ENCODE measurements at regions not wholly inside any gene's neighbourhood (a gene's known extent, or its start where the extent isn't known, plus 50 kb on each side); places are given as distances from the start of the nearest gene placed in this dataset.
"Not testable (repeated sequence)": the region's sequence is repeated elsewhere in the genome, so short reads cannot be mapped to it uniquely, and the experiment has no call there.

DNA sequence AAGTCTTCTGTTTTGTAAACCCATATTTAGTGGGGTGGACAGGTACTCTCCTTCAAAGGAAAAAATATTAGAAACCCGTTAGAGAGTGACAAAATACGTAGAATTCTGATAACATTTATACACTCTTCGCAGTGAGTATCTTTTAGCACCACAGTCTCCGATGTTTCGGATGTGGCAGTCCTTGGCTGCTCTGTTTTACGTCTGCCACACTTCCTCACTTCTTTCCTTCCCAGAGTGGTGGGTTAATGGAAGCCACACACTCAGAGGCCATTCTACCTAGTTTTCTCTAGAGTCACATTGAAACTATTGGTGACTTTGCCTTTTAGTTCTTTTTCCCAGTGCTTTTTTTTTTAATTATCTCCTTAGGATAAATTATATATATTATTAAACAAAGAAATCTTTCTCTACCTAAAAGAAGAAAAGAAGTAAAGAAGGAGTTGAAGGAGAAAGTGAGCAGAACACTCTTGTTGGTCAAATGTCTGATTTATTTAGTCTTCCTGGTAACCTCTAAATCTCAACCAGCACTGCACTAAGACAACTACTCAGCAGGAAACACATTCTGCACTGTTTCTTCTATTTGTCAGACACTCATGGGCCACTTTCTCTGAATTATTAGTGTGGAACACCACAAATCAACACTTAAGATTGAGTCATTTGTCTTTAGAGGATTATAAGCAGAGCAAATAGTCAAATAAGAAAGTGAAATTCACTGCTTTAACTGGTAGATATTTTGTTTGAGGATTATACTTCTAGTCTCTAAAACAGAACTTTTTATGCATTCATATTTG, 451.3 kb upstream of the TMEFF2 start:
- DNase-seq (ENCODE audit: low spot score): no peak
- intact Hi-C loops (cut with DNase I): no loop called here

DNA sequence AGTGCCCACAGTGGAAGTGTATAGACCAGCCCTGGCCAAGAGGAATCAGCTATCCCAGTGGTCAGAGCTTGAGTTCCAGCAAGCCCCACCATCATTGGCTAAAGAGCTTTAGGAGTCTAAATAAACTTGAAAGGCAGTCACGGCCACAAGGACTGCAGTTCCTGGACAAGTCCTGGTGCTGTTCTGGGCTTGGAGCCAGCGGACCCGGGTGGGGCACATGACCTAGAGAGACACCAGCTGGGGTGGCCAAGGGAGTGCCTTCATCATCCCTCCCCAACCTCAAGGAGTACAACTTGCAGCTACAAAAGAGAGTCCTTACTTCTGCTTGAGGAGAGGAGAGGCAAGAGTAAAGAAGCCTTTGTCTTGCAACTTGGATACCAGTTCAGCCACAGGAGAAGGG, 439.8 kb upstream of the TMEFF2 start:
- intact Hi-C loops (cut with DNase I): no loop called here
- peak; percentile 69 for DNase-seq (ENCODE audit: low spot score)

DNA sequence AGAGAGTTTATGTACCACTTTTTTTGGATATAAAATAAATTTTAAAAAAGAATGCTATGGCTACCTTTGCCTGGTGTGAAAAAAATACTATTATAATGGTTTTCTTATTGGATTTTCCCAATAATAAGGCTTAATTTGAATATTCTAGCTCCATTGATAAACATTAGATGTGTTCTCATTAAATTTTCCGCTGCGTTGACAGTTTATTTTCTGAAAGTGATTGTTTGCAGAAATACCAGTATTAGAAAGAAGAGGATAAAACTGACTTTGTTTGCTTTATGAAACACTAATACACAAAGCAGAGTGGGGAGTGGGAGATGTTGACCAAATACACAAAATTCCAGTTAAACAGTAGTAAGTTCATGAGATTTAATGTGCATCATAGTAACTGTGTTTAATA, 433.3 kb upstream of the TMEFF2 start:
- intact Hi-C loops (cut with DNase I): no loop called here
- DNase-seq (ENCODE audit: low spot score): no peak

DNA sequence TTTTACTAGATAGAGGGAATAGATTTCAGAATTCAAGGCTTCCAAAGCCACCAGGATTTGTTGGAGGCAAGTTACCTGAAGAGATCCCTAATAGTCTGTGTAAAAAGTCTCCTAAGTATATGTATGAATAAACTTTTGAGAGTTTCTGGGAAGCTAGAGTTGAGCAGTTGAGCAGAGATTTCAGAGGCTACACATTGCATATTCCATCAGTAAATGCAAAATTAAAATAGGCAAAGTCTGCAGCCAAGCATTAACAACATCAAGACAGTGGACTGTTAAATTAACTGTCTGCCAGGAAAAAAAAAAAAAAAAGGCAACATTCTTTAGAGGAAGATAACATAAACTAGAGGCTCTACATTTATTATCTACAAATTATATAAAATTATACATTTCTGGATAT, 420.4 kb upstream of the TMEFF2 start:
- intact Hi-C loops (cut with DNase I): no loop called here
- DNase-seq (ENCODE audit: low spot score): no peak

DNA sequence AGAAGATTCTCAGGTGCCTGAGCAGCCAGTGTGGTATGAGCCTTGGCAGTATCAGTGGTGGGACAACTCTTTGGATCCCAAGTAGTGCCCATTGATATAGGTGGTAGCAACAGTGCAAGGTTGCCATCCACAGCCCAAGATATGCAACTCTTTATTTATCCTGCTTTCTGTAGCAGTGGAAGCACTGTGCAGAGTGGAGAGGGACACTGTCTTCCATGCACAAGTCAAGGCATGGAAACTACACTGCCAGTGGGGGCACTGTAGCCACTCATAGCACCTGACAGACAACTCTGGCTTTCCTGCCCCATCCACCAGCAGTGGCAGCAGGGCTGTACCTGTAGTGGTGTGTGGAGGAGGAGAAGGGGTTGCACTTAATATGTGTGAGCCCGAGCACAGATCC, 409.6 kb upstream of the TMEFF2 start:
- DNase-seq (ENCODE audit: low spot score): no peak
- intact Hi-C loops (cut with DNase I): no loop called here

DNA sequence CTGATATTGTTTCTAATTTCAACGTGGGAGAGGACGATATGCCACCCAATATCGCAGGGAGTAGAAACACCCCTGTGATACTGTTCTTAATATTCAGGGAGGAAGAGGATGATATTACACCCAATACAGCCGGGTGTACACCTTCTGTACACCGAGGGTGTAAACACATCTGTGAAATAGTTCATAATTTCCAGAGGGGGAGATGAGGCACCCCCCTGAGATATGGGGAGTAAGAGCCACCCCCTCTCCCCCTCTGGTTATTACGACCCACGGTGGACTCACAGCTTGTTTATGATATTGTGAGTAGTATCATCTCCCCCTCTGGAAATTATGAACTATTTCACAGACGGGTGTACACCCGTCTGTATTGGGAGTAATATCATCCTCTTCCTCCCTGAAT, 403.9 kb upstream of the TMEFF2 start:
- DNase-seq (ENCODE audit: low spot score); intact Hi-C loops (cut with DNase I): not testable (repeated sequence)

DNA sequence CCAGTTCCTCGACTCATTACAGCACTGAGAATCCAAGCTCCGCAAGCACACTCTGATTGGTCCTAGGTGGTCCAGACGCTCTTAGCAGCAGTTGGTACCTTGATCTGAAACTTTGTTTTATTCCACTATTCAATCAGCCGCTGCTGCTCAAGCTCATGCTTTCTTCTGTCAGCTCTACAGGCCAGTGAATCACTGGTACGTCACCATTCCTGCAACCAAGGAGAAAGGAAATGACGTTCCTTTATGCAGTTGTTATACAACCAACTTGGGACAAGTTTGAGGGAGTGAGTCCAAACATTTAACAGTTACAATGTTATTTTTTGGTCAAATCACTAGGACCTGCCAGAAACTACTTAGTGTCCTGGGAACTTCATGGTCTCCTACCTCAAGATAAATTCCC, 398.8 kb upstream of the TMEFF2 start:
- intact Hi-C loops (cut with DNase I): no loop called here
- DNase-seq (ENCODE audit: low spot score): no peak

DNA sequence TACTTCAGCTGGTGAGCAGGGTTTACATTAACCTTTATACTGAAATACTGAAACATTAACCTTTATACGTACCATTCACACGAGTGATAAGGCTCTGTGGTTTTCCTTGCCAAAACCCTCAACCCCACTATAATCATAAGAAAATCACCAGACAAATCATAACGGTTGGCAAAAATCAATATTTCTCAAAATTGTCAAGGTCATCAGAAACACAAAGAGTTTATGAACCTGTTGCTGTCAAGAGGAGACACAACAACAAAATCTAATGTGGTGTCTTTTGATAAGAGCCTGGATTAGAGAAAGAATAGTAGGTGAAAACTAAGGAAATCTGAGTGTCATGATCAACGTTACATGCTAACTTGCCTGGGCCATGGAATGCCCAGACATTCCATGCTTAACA, 396.9 kb upstream of the TMEFF2 start:
- intact Hi-C loops (cut with DNase I): no loop called here
- no peak for DNase-seq (ENCODE audit: low spot score)

DNA sequence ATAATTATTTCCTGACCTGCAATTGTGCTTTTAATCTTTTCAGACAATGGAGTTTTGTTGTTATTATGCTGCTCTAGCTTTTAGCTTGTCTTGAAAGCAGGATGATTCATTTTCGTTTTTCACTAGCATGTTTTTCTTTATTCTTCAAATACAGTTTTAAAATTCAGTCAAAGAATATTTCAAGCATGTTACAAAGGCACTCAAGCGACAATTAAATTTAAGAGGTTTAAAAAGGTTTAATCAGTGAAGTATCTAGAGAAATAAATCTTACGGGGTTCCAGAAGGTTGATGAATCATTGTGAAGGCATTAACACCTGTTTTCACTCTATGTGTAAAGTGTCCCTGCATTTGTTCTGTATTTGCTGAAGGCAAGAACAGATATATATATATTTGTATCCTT, 390.7 kb upstream of the TMEFF2 start:
- DNase-seq (ENCODE audit: low spot score): no peak
- intact Hi-C loops (cut with DNase I): no loop called here

DNA sequence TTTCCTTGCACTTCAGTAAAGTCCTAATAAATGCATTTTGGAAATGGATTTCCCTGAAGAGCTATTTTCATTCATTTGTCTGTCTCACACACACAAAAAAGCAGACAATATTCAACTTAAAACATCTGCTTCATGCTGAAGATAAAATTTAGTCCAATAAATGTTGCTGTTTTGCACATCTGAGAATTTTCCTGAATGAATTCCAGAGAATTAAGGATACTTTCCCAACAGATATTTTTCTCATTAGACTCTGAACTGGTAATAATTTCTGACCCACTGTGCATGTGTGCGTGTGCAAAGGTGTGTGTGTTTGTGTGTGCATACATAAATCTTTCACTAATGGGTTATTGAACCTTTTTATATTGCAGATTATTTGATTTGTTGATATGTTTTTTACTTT, 390.2 kb upstream of the TMEFF2 start:
- DNase-seq (ENCODE audit: low spot score): no peak
- intact Hi-C loops (cut with DNase I): no loop called here

DNA sequence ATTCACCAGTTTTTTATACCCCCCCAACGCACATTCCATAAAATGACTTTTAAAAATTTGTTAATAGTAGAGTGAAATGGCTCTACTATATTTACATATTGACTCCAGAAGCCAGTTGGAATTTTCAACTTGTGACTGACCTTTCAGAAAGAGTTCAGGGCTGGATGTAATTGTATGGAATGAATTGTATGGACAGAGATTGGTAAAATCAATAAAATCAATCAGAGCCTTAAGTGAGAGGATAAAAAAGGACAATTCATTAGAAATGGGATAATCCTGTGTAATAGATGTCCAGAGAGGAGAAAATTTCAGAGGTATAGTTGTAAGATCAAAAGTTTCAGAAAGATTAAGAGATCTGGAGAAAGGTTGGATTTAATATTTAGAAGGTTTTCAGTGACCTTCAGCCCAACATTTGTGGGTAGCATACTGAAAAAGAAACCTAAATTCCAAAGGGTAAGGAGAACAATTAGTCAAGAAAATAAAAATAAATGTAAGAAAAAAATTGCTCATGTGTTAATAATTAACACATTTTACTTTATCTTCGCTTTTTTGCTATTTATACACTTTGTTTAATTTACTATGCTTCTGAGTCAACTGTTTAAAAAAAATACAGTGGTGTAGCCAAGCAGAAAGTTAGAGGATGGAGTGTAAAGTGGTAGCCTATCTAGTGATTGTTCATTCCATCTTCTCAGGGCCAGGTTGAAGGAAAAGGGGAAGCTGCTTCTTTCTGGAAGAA, 385.4 kb upstream of the TMEFF2 start:
- no peak for DNase-seq (ENCODE audit: low spot score)
- intact Hi-C loops (cut with DNase I): no loop called here

DNA sequence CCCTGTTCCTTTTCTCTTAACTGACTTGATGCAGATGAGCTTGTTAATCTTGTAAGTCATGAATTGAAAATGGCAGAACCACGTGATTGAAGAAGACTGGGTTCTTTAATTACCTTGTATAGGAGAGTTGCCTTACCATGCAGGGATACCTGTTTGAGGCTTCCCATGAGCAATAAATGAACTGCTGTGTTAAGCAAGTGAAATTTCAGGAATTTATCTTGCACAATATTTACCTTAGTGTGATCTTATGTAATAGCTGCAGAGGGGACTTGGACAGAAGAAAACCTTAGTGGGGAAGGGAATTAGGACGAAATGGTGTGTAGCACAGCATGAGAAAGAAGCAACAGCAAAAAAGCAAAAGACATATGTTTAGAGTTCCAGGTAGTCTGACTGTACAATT, 384.0 kb upstream of the TMEFF2 start:
- no peak for DNase-seq (ENCODE audit: low spot score)
- intact Hi-C loops (cut with DNase I): no loop called here

DNA sequence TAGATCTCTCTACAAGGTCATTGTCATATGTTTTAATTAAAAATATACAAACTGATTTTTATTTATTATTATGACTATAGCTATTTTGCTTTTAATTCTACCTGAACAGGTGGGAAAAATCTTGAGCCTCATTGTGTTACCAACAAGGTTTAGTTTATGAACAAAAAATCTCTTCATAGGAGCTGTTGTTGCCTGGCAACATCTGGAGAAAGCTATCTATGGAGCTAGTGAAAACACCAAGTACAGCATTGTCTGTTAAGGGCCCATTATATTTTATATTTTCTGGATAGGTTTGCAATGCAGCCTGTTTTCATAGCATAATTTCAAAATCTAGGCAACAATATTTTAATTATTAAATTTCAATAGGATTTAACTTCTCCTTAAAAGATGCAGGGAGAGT, 383.0 kb upstream of the TMEFF2 start:
- intact Hi-C loops (cut with DNase I): no loop called here
- no peak for DNase-seq (ENCODE audit: low spot score)

DNA sequence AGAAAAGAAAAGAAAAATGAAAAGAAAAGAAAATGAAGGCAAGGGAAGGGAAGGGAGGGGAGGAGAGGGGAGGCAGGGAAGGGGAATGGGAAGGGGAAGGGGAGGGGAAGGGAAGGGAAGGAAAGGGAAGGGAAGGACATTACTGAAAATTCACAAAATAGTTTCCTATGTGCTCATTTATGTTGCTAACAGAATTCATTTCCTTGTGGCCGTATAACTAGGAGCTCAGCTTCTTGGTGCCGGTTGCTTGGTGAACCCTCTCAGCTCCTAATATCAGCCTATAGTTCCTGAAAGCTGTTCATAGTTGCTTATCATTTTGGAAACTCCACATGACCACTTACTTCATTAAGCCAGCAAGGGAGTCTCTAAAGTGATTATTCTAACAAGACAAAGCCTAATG, 379.8 kb upstream of the TMEFF2 start:
- intact Hi-C loops (cut with DNase I): no loop called here
- no peak for DNase-seq (ENCODE audit: low spot score)

DNA sequence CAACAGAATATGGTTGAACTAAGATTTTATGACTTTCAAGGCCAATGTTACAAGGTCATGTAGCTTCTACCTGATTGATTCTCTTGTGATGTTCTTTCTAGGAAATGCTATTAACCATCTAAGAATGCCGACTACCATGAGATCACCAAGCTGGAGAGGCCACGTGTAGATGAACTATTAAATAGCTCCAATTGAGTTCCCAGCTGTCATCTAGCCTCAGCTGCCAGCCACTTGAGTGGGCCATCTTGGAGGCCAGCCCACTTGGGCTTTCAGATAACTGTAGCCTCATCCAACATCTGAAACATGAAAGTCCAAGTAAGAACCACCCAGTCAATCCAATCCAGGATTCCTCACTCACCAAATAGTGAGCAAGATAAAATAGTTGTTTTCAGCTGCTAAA, 376.9 kb upstream of the TMEFF2 start:
- no peak for DNase-seq (ENCODE audit: low spot score)
- intact Hi-C loops (cut with DNase I): no loop called here

DNA sequence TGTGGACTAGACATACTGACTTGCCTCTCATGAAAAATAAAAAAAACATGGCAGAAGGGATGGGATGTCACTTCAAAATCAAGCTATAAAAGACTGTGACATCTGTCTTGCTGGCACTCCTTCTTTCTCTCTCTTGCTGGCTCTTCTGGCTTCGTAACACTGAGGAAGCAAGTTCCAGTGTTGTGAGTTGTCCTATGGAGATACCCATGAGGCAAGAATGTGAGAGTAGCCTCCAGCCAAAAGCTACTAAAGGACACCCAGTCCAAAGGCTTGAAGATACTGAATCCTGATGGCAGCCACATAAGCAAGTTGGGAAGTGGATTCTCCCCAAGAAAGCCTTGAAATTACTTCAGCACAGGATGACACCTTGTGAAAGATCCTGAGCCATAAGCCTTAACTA, 376.1 kb upstream of the TMEFF2 start:
- intact Hi-C loops (cut with DNase I): no loop called here
- no peak for DNase-seq (ENCODE audit: low spot score)

DNA sequence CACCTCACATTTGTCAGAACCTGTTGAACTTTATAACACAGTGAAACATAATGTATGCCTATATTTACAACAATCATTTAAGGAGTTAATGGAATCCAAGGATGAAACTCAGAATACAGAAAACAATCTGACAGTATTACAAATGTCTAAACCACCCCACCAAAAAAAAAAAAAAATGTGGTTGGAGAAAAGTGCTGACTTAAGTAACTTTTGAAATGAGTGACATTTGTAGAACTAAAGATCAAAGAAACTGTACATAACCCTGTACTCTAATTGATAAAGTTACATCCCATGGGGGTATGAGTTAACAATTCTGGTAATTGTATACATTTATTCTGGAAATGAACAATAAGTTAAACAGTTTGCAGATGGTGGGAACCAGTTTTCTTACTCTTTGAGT, 372.1 kb upstream of the TMEFF2 start:
- intact Hi-C loops (cut with DNase I): no loop called here
- DNase-seq (ENCODE audit: low spot score): no peak

DNA sequence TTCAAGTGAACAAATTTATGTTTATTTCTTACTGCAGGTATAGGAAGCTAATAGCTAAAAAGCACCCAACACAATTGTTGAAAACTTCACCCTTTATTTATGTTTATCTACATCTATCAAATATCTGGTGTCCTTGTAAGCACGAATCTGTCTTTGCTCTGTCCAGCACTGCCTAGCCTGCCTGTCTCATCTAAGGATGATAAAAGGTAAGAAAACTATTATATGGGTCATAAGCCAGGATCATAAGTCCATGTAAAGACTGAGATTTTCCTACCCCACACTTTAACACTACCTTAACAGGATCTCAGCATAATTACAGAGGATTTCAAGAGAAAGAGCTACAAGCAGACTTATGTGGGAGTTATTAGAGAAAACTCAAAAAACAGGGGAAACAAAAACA, 365.6 kb upstream of the TMEFF2 start:
- DNase-seq (ENCODE audit: low spot score): no peak
- intact Hi-C loops (cut with DNase I): no loop called here

DNA sequence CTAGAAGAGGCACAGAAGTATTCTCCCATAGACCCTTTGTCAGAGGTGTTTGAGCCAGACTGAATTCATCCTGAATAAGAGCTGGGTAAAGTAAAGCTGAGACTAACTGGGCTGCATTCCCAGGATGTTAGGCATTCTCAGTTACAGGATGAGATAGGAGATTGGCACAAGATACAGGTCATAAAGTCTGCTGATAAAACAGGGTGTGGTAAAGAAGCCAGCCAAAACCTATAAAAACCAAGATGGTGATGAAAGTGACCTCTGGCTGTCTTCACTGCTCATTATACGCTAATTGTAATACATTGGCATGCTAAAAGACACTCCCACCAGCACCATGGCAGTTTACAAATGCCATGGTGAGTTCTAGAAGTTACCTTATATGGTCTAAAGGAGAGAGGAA, 364.9 kb upstream of the TMEFF2 start:
- DNase-seq (ENCODE audit: low spot score): no peak
- intact Hi-C loops (cut with DNase I): no loop called here

DNA sequence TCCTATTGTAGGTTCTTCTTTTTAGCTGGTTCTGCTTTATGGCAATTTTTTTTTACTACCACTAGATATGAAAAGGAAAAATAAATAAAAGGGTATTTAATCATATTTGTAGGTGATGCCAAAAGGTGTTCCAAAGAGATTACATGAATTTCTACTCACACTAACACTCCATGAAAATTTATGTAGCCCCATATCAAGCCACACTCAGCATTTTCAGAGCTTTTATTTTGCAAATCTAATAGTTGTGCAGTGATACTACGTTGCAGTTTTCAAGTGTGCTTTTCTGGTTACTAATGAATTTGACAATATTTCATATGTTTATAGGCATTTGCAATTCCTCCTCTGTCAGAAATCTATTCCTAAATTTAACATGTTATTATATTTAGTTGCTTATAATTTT, 363.9 kb upstream of the TMEFF2 start:
- no peak for DNase-seq (ENCODE audit: low spot score)
- intact Hi-C loops (cut with DNase I): no loop called here

DNA sequence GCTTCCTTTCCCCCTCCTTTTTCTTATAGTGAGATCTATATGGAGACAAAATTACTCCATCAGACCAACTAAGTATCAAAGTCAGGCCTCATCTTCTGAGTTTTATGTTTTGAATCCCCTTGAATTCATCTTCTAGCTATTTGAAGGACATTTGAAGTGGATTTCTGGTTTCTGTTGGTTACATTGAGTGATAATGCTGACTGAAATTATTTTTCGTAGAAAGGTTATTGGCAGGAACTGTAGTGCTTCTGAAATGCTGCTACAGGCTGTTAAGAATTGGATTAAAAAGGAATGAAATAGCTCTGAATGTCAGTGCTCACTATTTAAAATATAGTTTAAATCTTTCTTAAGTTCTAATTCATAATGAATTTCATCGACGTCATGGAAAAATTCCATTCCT, 361.0 kb upstream of the TMEFF2 start:
- intact Hi-C loops (cut with DNase I): no loop called here
- DNase-seq (ENCODE audit: low spot score): no peak
